RWPE1 (cell line): ENCODE measurements at regions not wholly inside any gene's neighbourhood (a gene's known extent, or its start where the extent isn't known, plus 50 kb on each side); places are given as distances from the start of the nearest gene placed in this dataset.

ENCODE experiments used
- CTCF ChIA-PET: fragments of 350-600 bp; sonication (Branson Sonifier 250); formaldehyde crosslinking; extraction: SDS; loops from one replicate; lab custom pipeline; 2021; lab: Yijun Ruan, JAX
- POLR2A ChIA-PET: fragments of 400-600 bp; formaldehyde crosslinking; extraction: SDS; loops from one replicate; lab custom pipeline; 2020; ENCODE audit warnings: antibody characterized with exemption; ENCODE audit not compliant: low non-redundant PET; lab: Yijun Ruan, JAX
- DNase-seq: peaks from one replicate; pipeline ENCODE4 v3.0.0; 2012; ENCODE audit warnings: low spot score
- H3K27ac ChIP-seq: fragments of 450-650 bp; 2 replicates; pipeline ENCODE4 v1.5.1; 2017
- CTCF ChIP-seq: fragments of 450-650 bp; conservative IDR thresholded peaks from 2 replicates; pipeline ENCODE4 v1.5.1; 2017; ENCODE audit warnings: low read depth, mild to moderate bottlenecking

- H3K27ac ChIP-seq, result no peak overlapping the region
- ChIA-PET POLR2A (no interaction called here), CTCF (no interaction called here)
- no peak for DNase-seq
- TF ChIP-seq CTCF, result no peak
These were observed 256.8 kb upstream of the GRAMD2B start for GRCh38 chr5:126166368-126166767.

- ChIA-PET CTCF (no interaction called here), POLR2A (no interaction called here)
- no peak overlapping the region for H3K27ac ChIP-seq
- DNase-seq, result no peak
- TF ChIP-seq CTCF, result no peak
These were observed 254.4 kb upstream of the GRAMD2B start for GRCh38 chr5:126168785-126169184.

GRCh38 chr5:126171916-126172315 lies 251.3 kb upstream of the GRAMD2B start:
- no peak for DNase-seq
- no peak for TF ChIP-seq CTCF
- POLR2A ChIA-PET, result no interaction called here
- no peak overlapping the region for H3K27ac ChIP-seq
- CTCF ChIA-PET, result no interaction called here

- DNase-seq, result no peak
- ChIA-PET CTCF (no interaction called here), POLR2A (no interaction called here)
- no peak overlapping the region for H3K27ac ChIP-seq
- TF ChIP-seq CTCF, result no peak
These were observed 250.4 kb upstream of the GRAMD2B start for GRCh38 chr5:126172812-126173211.

GRCh38 chr5:126178521-126178920 lies 244.7 kb upstream of the GRAMD2B start:
- no peak overlapping the region for H3K27ac ChIP-seq
- ChIA-PET POLR2A (no interaction called here), CTCF (interaction anchor here (0.7 kb wide), 2 partner anchors 14 to 218 kb away, joined by 3 read pairs; no protein-coding TSS in a partner anchor)
- no peak for TF ChIP-seq CTCF
- DNase-seq, result no peak

- ChIA-PET POLR2A (no interaction called here), CTCF (interaction anchor here (0.6 kb wide), 1 partner anchor 17 kb away, joined by 3 read pairs; no protein-coding TSS in a partner anchor)
- DNase-seq, result no peak
- no peak for TF ChIP-seq CTCF
- no peak overlapping the region for H3K27ac ChIP-seq
These were observed 240.1 kb upstream of the GRAMD2B start for GRCh38 chr5:126182971-126183695.
